ENCODE measurements at regions not wholly inside any gene's neighbourhood (a gene's known extent, or its start where the extent isn't known, plus 50 kb on each side); places are given as distances from the start of the nearest gene placed in this dataset.

DNA sequence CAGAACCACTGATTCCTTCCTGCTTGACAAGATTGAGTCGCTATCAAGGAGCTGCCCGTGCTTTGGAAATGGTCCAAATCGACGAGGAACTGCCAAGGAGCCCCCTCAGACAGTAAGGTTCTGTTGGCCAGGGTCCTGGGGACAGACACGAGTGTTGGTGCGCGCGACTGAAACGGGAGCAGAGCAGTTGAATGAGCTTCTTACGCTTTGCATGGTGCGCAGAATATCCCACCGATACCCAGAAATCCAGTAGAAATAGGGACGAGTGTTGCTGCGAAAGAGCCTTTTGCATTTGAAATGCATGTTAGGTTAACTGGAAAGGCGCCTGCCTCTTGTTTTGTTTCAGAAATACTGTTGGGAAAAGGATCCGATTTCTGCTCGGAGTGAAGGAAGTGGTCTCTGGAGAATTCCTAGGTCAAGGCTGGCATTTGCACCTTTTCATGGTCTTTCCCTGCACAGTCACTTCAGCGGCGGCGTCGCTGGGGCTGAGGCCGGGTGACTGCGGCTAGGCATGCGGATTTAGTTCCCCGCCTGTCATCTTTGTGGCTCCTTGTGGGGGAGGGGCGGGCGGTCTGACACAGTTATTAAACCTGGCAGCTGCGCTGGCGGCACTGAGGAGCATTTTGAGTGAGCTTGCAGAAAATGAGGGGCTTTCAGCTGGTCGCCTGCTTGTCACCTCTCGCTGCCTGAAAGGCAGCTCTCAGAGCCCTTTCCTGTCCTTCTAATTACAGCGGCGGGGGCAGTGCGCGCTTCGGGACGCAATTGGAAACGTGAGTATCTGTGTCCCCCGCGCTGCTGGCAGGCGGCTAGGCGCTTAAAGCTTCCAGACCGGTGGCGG, 51.5 kb upstream of the TRIM2 start:
- CTCF ChIA-PET: interaction anchor here (0.6 to 2.5 kb wide), 2 partner anchors 10 to 374 kb away, joined by 3 to 8 read pairs; no protein-coding TSS in a partner anchor
- BruUV-seq (replicated peaks): no TSS peak
- peak overlapping the region; percentile 81 for H3K4me3 Mint-ChIP-seq (ENCODE audit: unreplicated experiment)
- peaks cover 6% of the 10 kb centered on the region for H3K27me3 Mint-ChIP-seq (ENCODE audit: insufficient read depth, unreplicated experiment)
- H3K9me3 Mint-ChIP-seq (ENCODE audit: unreplicated experiment): no peaks in the 10 kb centered on the region
- POLR2A ChIA-PET: interaction anchor here (0.7 to 5.2 kb wide), 2 partner anchors 66 to 70 kb away, joined by 4 to 23 read pairs; no protein-coding TSS in a partner anchor
- no peaks in the 10 kb centered on the region for H3K36me3 Mint-ChIP-seq (ENCODE audit: insufficient read depth, unreplicated experiment)
- TF ChIP-seq, protein P1, sequence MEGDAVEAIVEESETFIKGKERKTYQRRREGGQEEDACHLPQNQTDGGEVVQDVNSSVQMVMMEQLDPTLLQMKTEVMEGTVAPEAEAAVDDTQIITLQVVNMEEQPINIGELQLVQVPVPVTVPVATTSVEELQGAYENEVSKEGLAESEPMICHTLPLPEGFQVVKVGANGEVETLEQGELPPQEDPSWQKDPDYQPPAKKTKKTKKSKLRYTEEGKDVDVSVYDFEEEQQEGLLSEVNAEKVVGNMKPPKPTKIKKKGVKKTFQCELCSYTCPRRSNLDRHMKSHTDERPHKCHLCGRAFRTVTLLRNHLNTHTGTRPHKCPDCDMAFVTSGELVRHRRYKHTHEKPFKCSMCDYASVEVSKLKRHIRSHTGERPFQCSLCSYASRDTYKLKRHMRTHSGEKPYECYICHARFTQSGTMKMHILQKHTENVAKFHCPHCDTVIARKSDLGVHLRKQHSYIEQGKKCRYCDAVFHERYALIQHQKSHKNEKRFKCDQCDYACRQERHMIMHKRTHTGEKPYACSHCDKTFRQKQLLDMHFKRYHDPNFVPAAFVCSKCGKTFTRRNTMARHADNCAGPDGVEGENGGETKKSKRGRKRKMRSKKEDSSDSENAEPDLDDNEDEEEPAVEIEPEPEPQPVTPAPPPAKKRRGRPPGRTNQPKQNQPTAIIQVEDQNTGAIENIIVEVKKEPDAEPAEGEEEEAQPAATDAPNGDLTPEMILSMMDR (IDR thresholded peaks at IDR 0.05; ENCODE audit: unreplicated experiment): no peak
- no peak overlapping the region for H3K27ac Mint-ChIP-seq (ENCODE audit: low read depth, unreplicated experiment)
- H3K4me1 Mint-ChIP-seq (ENCODE audit: insufficient read depth, unreplicated experiment): no peaks in the 10 kb centered on the region
- intact Hi-C loops (cut with micrococcal nuclease): loop anchor here (2.0 kb wide), 1 partner anchor 70 kb away; no protein-coding TSS in a partner anchor
- no peak for DNase-seq (ENCODE audit: unreplicated experiment)

DNA sequence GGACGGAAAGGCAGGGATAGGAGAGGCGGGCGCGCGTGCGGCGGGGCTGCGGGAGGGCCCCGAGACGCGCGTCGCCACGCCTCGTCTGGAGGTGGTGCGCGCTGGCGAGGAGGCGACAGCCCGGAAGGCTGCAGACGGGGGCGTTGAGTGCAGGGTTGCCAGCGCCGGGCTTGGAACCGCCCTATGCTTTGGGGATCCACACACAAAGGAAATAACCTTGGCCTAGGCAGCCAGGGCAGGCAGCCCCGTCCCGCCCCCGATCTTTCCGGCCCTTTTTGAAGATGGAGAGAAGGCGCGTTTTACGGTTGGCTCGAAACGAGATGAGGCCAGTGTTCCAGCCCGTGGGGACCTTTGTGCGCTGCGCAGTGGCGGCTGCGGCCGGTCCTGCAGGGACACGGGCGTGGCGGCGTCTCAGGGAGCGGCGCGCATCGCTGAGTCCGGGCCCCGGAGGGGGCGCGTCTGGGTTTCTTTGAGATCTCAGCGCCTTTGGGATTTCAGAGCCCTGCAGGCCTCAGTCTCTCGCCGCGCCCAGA, 50.8 kb upstream of the TRIM2 start:
- Mint-ChIP-seq H3K4me3 (ENCODE audit: unreplicated experiment) (peak overlapping the region; percentile 81), H3K27ac (ENCODE audit: low read depth, unreplicated experiment) (no peak overlapping the region), H3K4me1 (ENCODE audit: insufficient read depth, unreplicated experiment) (no peaks in the 10 kb centered on the region), H3K36me3 (ENCODE audit: insufficient read depth, unreplicated experiment) (no peaks in the 10 kb centered on the region), H3K27me3 (ENCODE audit: insufficient read depth, unreplicated experiment) (peaks cover 13% of the 10 kb centered on the region), H3K9me3 (ENCODE audit: unreplicated experiment) (no peaks in the 10 kb centered on the region)
- POLR2A ChIA-PET: interaction anchor here (0.7 to 5.2 kb wide), 2 partner anchors 70 to 429 kb away, joined by 3 to 23 read pairs; no protein-coding TSS in a partner anchor
- TF ChIP-seq, protein P1 (IDR thresholded peaks at IDR 0.05; ENCODE audit: unreplicated experiment): no peak
- CTCF ChIA-PET: interaction anchor here (2.5 kb wide), 1 partner anchor 10 kb away, joined by 8 read pairs; no protein-coding TSS in a partner anchor
- BruUV-seq (replicated peaks): no TSS peak
- DNase-seq (ENCODE audit: unreplicated experiment): peak; percentile 52
- intact Hi-C loops (cut with micrococcal nuclease): loop anchor here (2.0 kb wide), 1 partner anchor 69 kb away; no protein-coding TSS in a partner anchor

DNA sequence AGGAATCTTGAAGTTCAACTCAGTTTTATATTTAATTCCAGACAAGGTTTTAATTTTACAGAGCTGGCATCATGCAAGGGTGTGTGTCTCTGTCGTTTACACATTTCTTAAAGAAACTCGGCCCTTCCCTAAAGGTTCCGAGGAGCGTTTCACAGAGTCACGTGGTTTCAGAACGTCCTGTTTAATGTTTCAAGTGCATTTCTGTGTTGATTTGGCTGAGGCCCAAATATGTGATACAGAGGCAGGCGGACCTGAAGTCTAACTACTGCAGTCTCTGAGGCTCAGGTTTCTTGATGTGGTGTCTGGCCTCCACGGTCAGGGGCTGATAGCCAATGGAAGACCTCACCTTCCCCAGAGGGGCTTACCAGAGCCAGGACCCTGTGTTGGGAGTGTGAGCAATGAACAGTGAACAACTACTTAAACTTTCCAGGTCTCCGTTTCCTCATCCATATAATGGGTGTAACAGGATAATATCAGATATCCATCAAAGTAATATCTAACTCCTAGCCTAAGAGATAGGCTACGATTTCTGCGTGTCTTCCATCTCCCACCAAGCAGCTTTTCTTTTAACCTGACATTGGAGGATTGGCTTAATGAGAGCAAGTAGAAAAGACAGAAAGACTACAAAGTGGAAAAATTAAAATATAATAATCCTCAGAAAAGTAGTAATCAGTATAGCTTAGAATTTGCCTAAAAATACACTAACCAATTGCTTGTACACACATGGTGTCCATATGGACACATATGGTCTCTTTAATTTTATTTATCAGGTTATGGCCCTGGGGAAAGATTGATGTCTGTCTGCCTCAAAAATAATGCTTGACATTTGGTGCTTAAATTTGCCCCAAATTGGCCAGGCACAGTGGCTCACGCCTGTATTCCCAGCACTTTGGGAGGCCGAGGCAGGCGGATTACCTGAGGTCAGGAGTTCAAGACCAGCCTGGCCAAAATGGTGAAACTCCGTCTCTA, 50.0 kb upstream of the TRIM2 start:
- Mint-ChIP-seq H3K27ac (ENCODE audit: low read depth, unreplicated experiment) (no peak overlapping the region), H3K4me1 (ENCODE audit: insufficient read depth, unreplicated experiment) (no peaks in the 10 kb centered on the region), H3K27me3 (ENCODE audit: insufficient read depth, unreplicated experiment) (peaks cover 18% of the 10 kb centered on the region), H3K4me3 (ENCODE audit: unreplicated experiment) (peak overlapping the region; percentile 81), H3K36me3 (ENCODE audit: insufficient read depth, unreplicated experiment) (no peaks in the 10 kb centered on the region), H3K9me3 (ENCODE audit: unreplicated experiment) (no peaks in the 10 kb centered on the region)
- ChIA-PET CTCF (interaction anchor here (0.6 kb wide), 3 partner anchors 8 to 587 kb away, joined by 3 read pairs; no protein-coding TSS in a partner anchor), POLR2A (interaction anchor here (0.7 to 5.2 kb wide), 3 partner anchors 10 to 428 kb away, joined by 3 to 23 read pairs (median 3); no protein-coding TSS in a partner anchor)
- intact Hi-C loops (cut with micrococcal nuclease): loop anchor here (1.0 kb wide), 1 partner anchor 10 kb away; no protein-coding TSS in a partner anchor
- BruUV-seq (replicated peaks): no TSS peak
- peak; percentile 65 for DNase-seq (ENCODE audit: unreplicated experiment)
- TF ChIP-seq, protein P1 (IDR thresholded peaks at IDR 0.05; ENCODE audit: unreplicated experiment): no peak
